HAP-1 (cell line): ENCODE measurements at regions not wholly inside any gene's neighbourhood (a gene's known extent, or its start where the extent isn't known, plus 50 kb on each side); places are given as distances from the start of the nearest gene placed in this dataset.

Source experiments
- DNase-seq, 2 experiments: peaks; one replicate each; pipeline ENCODE4 v3.0.0-alpha.2; 2016 to 2020; ENCODE audit warnings: low spot score in 2 of 2
- H3K27me3 ChIP-seq: fragments of 250-450 bp; sonication (Bioruptor Pico); 2 replicates; pipeline ENCODE4 v1.5.1; 2020; ENCODE audit warnings: low read depth, mild to moderate bottlenecking, moderate library complexity
- H3K36me3 ChIP-seq: fragments of 250-450 bp; sonication (Bioruptor Pico); replicated peaks from 2 replicates; pipeline ENCODE4 v1.5.1; 2020; ENCODE audit warnings: mild to moderate bottlenecking
- H3K4me1 ChIP-seq: fragments of 250-450 bp; sonication (Bioruptor Pico); 2 replicates; pipeline ENCODE4 v1.5.1; 2020; ENCODE audit warnings: mild to moderate bottlenecking
- H3K4me3 ChIP-seq: fragments of 250-450 bp; sonication (Bioruptor Pico); 2 replicates; pipeline ENCODE4 v1.5.1; 2020; ENCODE audit warnings: mild to moderate bottlenecking, moderate library complexity
- H3K9me3 ChIP-seq: fragments of 250-450 bp; sonication (Bioruptor Pico); 2 replicates; pipeline ENCODE4 v1.5.1; 2020; ENCODE audit warnings: mild to moderate bottlenecking, moderate library complexity
- in situ Hi-C: fragments of 300-500 bp; cut with MboI; formaldehyde crosslinking; loops from 3 replicates; pipeline ENCODE4 v1.14.3; 2020; ENCODE audit warnings: low sequenced_read_pairs, inconsistent platforms, mixed read lengths

GRCh38 chr16:6495486-6496210, 837.0 kb upstream of the RBFOX1 start:
- no peaks in the 10 kb centered on the region for H3K9me3 ChIP-seq
- no peaks in the 10 kb centered on the region for H3K27me3 ChIP-seq
- in situ Hi-C loops = no loop called here
- H3K36me3 ChIP-seq = no peaks in the 10 kb centered on the region
- no peak for DNase-seq
- H3K4me3 ChIP-seq = no peak overlapping the region
- no peaks in the 10 kb centered on the region for H3K4me1 ChIP-seq

- H3K4me3 ChIP-seq = no peak overlapping the region
- in situ Hi-C loops = no loop called here
- H3K9me3 ChIP-seq = no peaks in the 10 kb centered on the region
- no peaks in the 10 kb centered on the region for H3K27me3 ChIP-seq
- no peaks in the 10 kb centered on the region for H3K4me1 ChIP-seq
- H3K36me3 ChIP-seq = no peaks in the 10 kb centered on the region
- no peak for DNase-seq
Measured at GRCh38 chr16:6494716-6495115, 837.9 kb upstream of the RBFOX1 start.

GRCh38 chr16:6493555-6493954, 839.1 kb upstream of the RBFOX1 start:
- Histone ChIP-seq H3K4me1 (no peaks in the 10 kb centered on the region), H3K36me3 (no peaks in the 10 kb centered on the region), H3K27me3 (no peaks in the 10 kb centered on the region), H3K9me3 (no peaks in the 10 kb centered on the region), H3K4me3 (no peak overlapping the region)
- no peak for DNase-seq
- in situ Hi-C loops = no loop called here

GRCh38 chr16:6492742-6493141, 839.9 kb upstream of the RBFOX1 start:
- in situ Hi-C loops = no loop called here
- Histone ChIP-seq H3K9me3 (no peaks in the 10 kb centered on the region), H3K36me3 (no peaks in the 10 kb centered on the region), H3K4me3 (no peak overlapping the region), H3K27me3 (no peaks in the 10 kb centered on the region), H3K4me1 (no peaks in the 10 kb centered on the region)
- no peak for DNase-seq

GRCh38 chr16:6484935-6485334, 847.7 kb upstream of the RBFOX1 start:
- in situ Hi-C loops = no loop called here
- no peak overlapping the region for H3K4me3 ChIP-seq

GRCh38 chr16:6484081-6484480, 848.6 kb upstream of the RBFOX1 start:
- Histone ChIP-seq H3K9me3 (no peaks in the 10 kb centered on the region), H3K27me3 (no peaks in the 10 kb centered on the region), H3K4me1 (no peaks in the 10 kb centered on the region), H3K36me3 (no peaks in the 10 kb centered on the region), H3K4me3 (no peak overlapping the region)
- DNase-seq = no peak
- in situ Hi-C loops = no loop called here

More at GRCh38 chr16:6484935-6485334, 847.7 kb upstream of the RBFOX1 start:
- Histone ChIP-seq H3K9me3 (no peaks in the 10 kb centered on the region), H3K27me3 (no peaks in the 10 kb centered on the region), H3K4me1 (no peaks in the 10 kb centered on the region), H3K36me3 (no peaks in the 10 kb centered on the region)
- no peak for DNase-seq

GRCh38 chr16:6483469-6484033, 849.1 kb upstream of the RBFOX1 start:
- no peaks in the 10 kb centered on the region for H3K27me3 ChIP-seq
- no peaks in the 10 kb centered on the region for H3K9me3 ChIP-seq
- in situ Hi-C loops = no loop called here
- H3K4me1 ChIP-seq = no peaks in the 10 kb centered on the region
- no peak overlapping the region for H3K4me3 ChIP-seq
- H3K36me3 ChIP-seq = no peaks in the 10 kb centered on the region
- no peak for DNase-seq

- Histone ChIP-seq H3K36me3 (no peaks in the 10 kb centered on the region), H3K4me1 (no peaks in the 10 kb centered on the region), H3K9me3 (no peaks in the 10 kb centered on the region), H3K4me3 (no peak overlapping the region), H3K27me3 (no peaks in the 10 kb centered on the region)
- no peak for DNase-seq
- in situ Hi-C loops = no loop called here
Measured at GRCh38 chr16:6482696-6483468, 849.8 kb upstream of the RBFOX1 start.

GRCh38 chr16:6481894-6482293, 850.8 kb upstream of the RBFOX1 start:
- no peaks in the 10 kb centered on the region for H3K9me3 ChIP-seq
- H3K36me3 ChIP-seq = no peaks in the 10 kb centered on the region
- H3K4me3 ChIP-seq = no peak overlapping the region
- no peaks in the 10 kb centered on the region for H3K4me1 ChIP-seq
- in situ Hi-C loops = no loop called here
- no peak for DNase-seq
- no peaks in the 10 kb centered on the region for H3K27me3 ChIP-seq

- in situ Hi-C loops = no loop called here
- no peaks in the 10 kb centered on the region for H3K27me3 ChIP-seq
Measured at GRCh38 chr16:6453742-6454141, 878.9 kb upstream of the RBFOX1 start.

GRCh38 chr16:6447021-6447790, 885.4 kb upstream of the RBFOX1 start:
- Histone ChIP-seq H3K27me3 (no peaks in the 10 kb centered on the region), H3K4me1 (no peaks in the 10 kb centered on the region), H3K4me3 (no peak overlapping the region), H3K36me3 (no peaks in the 10 kb centered on the region), H3K9me3 (no peaks in the 10 kb centered on the region)
- in situ Hi-C loops = no loop called here
- no peak for DNase-seq

More at GRCh38 chr16:6453742-6454141, 878.9 kb upstream of the RBFOX1 start:
- Histone ChIP-seq H3K9me3 (no peaks in the 10 kb centered on the region), H3K36me3 (no peaks in the 10 kb centered on the region), H3K4me3 (no peak overlapping the region), H3K4me1 (no peaks in the 10 kb centered on the region)
- no peak for DNase-seq

GRCh38 chr16:6446370-6446769, 886.3 kb upstream of the RBFOX1 start:
- no peaks in the 10 kb centered on the region for H3K4me1 ChIP-seq
- no peaks in the 10 kb centered on the region for H3K36me3 ChIP-seq
- in situ Hi-C loops = no loop called here
- no peaks in the 10 kb centered on the region for H3K27me3 ChIP-seq
- no peak for DNase-seq
- H3K9me3 ChIP-seq = no peaks in the 10 kb centered on the region
- no peak overlapping the region for H3K4me3 ChIP-seq

- in situ Hi-C loops = no loop called here
- DNase-seq = no peak
- Histone ChIP-seq H3K9me3 (no peaks in the 10 kb centered on the region; the same call in 1 of the 2 replicates), H3K4me1 (no peaks in the 10 kb centered on the region), H3K36me3 (no peaks in the 10 kb centered on the region), H3K27me3 (no peaks in the 10 kb centered on the region), H3K4me3 (no peak overlapping the region)
Measured at GRCh38 chr16:6439129-6439528, 893.5 kb upstream of the RBFOX1 start.
